Kidney (tissue), 13 donors: ENCODE measurements at regions not wholly inside any gene's neighbourhood (a gene's known extent, or its start where the extent isn't known, plus 50 kb on each side); places are given as distances from the start of the nearest gene placed in this dataset.

Experiments used
- DNase-seq, 5 donors: peaks; one replicate each; pipeline ENCODE4 v3.0.0-alpha.2; 2013 to 2020
- FAIRE-seq: peaks from 2 replicates; lab custom pipeline; 2012; peaks lifted over from hg19 to GRCh38; lab: Jason Lieb, UNC
- H3K27ac ChIP-seq, 2 donors: one replicate each; pipeline ENCODE4 v1.7.0; 2013; ENCODE audit warnings: low read depth in 2 of 2, low read length in 2 of 2, inconsistent platforms in 1 of 2
- H3K27me3 ChIP-seq: one replicate; pipeline ENCODE4 v1.7.1; 2013; ENCODE audit warnings: low read length, inconsistent platforms; ENCODE audit not compliant: control insufficient read depth, insufficient read depth
- H3K36me3 ChIP-seq, 3 donors: one replicate each; pipeline versions ENCODE4 v1.7.0 to v1.7.1; 2013; ENCODE audit warnings: low read length in 3 of 3, control low read depth in 1 of 3, inconsistent platforms in 1 of 3; ENCODE audit not compliant: insufficient read depth in 3 of 3, control insufficient read depth in 2 of 3
- H3K4me1 ChIP-seq, 3 donors: one replicate each; pipeline versions ENCODE4 v1.7.0 to v1.7.1; 2013; ENCODE audit warnings: low read length in 3 of 3, inconsistent platforms in 1 of 3, low read depth in 1 of 3; ENCODE audit not compliant: control insufficient read depth in 2 of 3, insufficient read depth in 2 of 3
- H3K4me3 ChIP-seq, 3 donors: one replicate each; pipeline versions ENCODE4 v1.7.0 to v1.8.1; 2013; ENCODE audit warnings: low read length in 3 of 3, control low read depth in 1 of 3, inconsistent platforms in 1 of 3
- H3K9ac ChIP-seq, 3 donors: one replicate each; pipeline versions ENCODE4 v1.7.0 to v1.7.1; 2013; ENCODE audit warnings: low read length in 3 of 3, control low read depth in 1 of 3, inconsistent platforms in 1 of 3
- H3K9me3 ChIP-seq, 3 donors: one replicate each; pipeline versions ENCODE4 v1.7.0 to v1.7.1; 2013; ENCODE audit warnings: low read length in 3 of 3, control low read depth in 1 of 3, inconsistent platforms in 1 of 3; ENCODE audit not compliant: control insufficient read depth in 2 of 3, insufficient read depth in 1 of 3
- CTCF ChIP-seq: IDR thresholded peaks from 3 replicates; pipeline ENCODE4 v1.5.1; 2012; ENCODE audit warnings: mild to moderate bottlenecking, moderate library complexity, borderline replicate concordance; ENCODE audit not compliant: insufficient read depth; ENCODE audit errors: extremely low read depth
- intact Hi-C: fragments of 100-400 bp; cut with DNase I; formaldehyde crosslinking; loops from one replicate; pipeline ENCODE4 v1.11.1; 2022
- donor health status: control.
- donor health status: control.
- donor health status: control.
- donor health status: control.
- donor health status: control.
- donor health status: DM: yes; HTN: yes; CAD: no.
- donor health status: Normal renal cell carcinoma (clear cell type).

- no peak for FAIRE-seq
These were observed 219.1 kb upstream of the ELAVL2 start for GRCh38 chr9:24045150-24045549.

GRCh38 chr9:24044576-24044975 lies 218.5 kb upstream of the ELAVL2 start:
- FAIRE-seq = no peak
- H3K36me3 ChIP-seq = no peaks in the 10 kb centered on the region
- intact Hi-C loops = no loop called here

More at GRCh38 chr9:24045150-24045549, 219.1 kb upstream of the ELAVL2 start:
- H3K27me3 ChIP-seq = no peaks in the 10 kb centered on the region
- TF ChIP-seq CTCF = no peak
- no peaks in the 10 kb centered on the region for H3K9me3 ChIP-seq
- no peaks in the 10 kb centered on the region for H3K4me1 ChIP-seq
- H3K36me3 ChIP-seq = no peaks in the 10 kb centered on the region
- intact Hi-C loops = no loop called here
- no peak for DNase-seq
- no peak overlapping the region for H3K27ac ChIP-seq
- no peak overlapping the region for H3K9ac ChIP-seq
- no peak overlapping the region for H3K4me3 ChIP-seq

GRCh38 chr9:24041160-24041690 lies 215.2 kb upstream of the ELAVL2 start:
- intact Hi-C loops = no loop called here
- Histone ChIP-seq H3K9me3 (no peaks in the 10 kb centered on the region), H3K27ac (no peak overlapping the region), H3K36me3 (no peaks in the 10 kb centered on the region), H3K27me3 (no peaks in the 10 kb centered on the region), H3K4me1 (no peaks in the 10 kb centered on the region), H3K4me3 (no peak overlapping the region), H3K9ac (no peak overlapping the region)
- no peak for FAIRE-seq
- no peak for DNase-seq
- TF ChIP-seq CTCF = no peak

More at GRCh38 chr9:24044576-24044975, 218.5 kb upstream of the ELAVL2 start:
- H3K27ac ChIP-seq = no peak overlapping the region
- H3K9me3 ChIP-seq = no peaks in the 10 kb centered on the region
- no peaks in the 10 kb centered on the region for H3K4me1 ChIP-seq
- no peak overlapping the region for H3K9ac ChIP-seq
- no peaks in the 10 kb centered on the region for H3K27me3 ChIP-seq
- no peak for DNase-seq
- no peak for TF ChIP-seq CTCF
- no peak overlapping the region for H3K4me3 ChIP-seq

GRCh38 chr9:24036459-24036858 lies 210.4 kb upstream of the ELAVL2 start:
- no peak for TF ChIP-seq CTCF
- DNase-seq = no peak
- intact Hi-C loops = loop anchor here (10.0 kb wide), 1 partner anchor 62 kb away; no protein-coding TSS in a partner anchor
- Histone ChIP-seq H3K9ac (no peak overlapping the region), H3K36me3 (no peaks in the 10 kb centered on the region), H3K9me3 (no peaks in the 10 kb centered on the region), H3K27ac (no peak overlapping the region), H3K4me1 (no peaks in the 10 kb centered on the region), H3K4me3 (no peak overlapping the region), H3K27me3 (no peaks in the 10 kb centered on the region)
- FAIRE-seq = no peak
